ENCODE measurements at regions not wholly inside any gene's neighbourhood (a gene's known extent, or its start where the extent isn't known, plus 50 kb on each side); places are given as distances from the start of the nearest gene placed in this dataset.
A peak's percentile ranks its signal among the peaks of the same experiment; 100 is the strongest.

DNA sequence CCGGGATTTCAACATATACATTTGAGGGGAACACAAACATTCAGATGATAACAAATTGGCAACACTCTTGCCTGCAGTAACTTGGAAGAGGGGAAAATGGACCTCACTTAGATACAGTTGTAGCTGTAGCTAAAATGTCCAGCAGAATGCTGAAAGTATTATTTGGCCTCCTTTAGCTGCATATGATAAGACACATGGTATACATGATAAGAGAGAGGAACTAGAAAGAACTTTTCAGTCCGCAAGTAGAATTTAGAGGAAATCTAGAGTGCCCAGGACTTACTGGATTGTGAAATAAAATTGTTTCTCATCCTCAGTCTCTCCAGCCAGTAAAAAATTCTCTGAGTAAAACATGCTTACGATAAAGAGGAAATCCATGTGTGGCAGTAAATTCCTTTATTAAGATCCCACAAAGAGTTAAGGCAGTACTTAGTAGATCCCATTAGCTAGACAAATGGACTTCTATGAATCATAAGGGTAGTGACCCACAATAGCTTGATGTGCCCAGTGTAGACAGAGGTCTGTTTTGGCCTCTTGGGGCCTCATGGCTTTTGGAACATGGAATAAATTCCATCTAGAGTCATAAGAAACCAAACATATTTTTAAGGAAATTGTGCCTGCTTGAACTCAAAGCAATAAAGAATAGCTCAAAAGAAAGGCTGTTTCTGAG is 87.9 kb upstream of the RBM24 start:
- Histone ChIP-seq H4K20me1 (replicated peaks; ENCODE audit: control insufficient read depth, insufficient read depth, low read length) (no peaks in the 10 kb centered on the region), H3K4me3 (no peak overlapping the region), H3K4me2 (ENCODE audit: insufficient read depth, low read length) (no peak overlapping the region), H3K9me1 (ENCODE audit: control insufficient read depth, insufficient read depth, low read length) (no peaks in the 10 kb centered on the region), H3K27ac (ENCODE audit: extremely low read depth, low read depth, low read length) (no peak overlapping the region), H3K9me3 (replicated peaks; ENCODE audit: control insufficient read depth, insufficient read depth, low read depth, low read length) (no peaks in the 10 kb centered on the region), H3K9ac (ENCODE audit: insufficient read depth in 1 of 2, low read depth in 2 of 2, low read length in 2 of 2) (no peak overlapping the region), H3K27me3 (ENCODE audit: control insufficient read depth in 2 of 2, insufficient read depth in 2 of 2, low read length in 2 of 2) (peaks cover 0 to 4% of the 10 kb centered on the region in 2 experiments; a peak in 1 of 5 replicates), H3K4me1 (replicated peaks in 1 of 2; ENCODE audit: control insufficient read depth in 2 of 2, insufficient read depth in 2 of 2, low read length in 2 of 2) (no peaks in the 10 kb centered on the region), H2AFZ (ENCODE audit: low read depth, low read length) (no peak overlapping the region), H3K79me2 (ENCODE audit: control insufficient read depth, insufficient read depth, low read length) (no peaks in the 10 kb centered on the region), H3K36me3 (ENCODE audit: control insufficient read depth, insufficient read depth, low read length) (no peaks in the 10 kb centered on the region)
- no peak for ATAC-seq
- CTCF ChIA-PET (ENCODE audit: low intra/inter-chr PET ratio): no interaction called here
- in situ Hi-C loops (cut with MboI) (no loop called here), intact Hi-C loops (cut with micrococcal nuclease) (no loop called here)
- FAIRE-seq: no peak
- DNase-seq (ENCODE audit: extremely low read depth in 1 of 4, low spot score in 3 of 4): no peak
- no TSS peak for BruUV-seq (replicated peaks)
- POLR2A ChIA-PET: no interaction called here
- TF ChIP-seq, protein P1, sequence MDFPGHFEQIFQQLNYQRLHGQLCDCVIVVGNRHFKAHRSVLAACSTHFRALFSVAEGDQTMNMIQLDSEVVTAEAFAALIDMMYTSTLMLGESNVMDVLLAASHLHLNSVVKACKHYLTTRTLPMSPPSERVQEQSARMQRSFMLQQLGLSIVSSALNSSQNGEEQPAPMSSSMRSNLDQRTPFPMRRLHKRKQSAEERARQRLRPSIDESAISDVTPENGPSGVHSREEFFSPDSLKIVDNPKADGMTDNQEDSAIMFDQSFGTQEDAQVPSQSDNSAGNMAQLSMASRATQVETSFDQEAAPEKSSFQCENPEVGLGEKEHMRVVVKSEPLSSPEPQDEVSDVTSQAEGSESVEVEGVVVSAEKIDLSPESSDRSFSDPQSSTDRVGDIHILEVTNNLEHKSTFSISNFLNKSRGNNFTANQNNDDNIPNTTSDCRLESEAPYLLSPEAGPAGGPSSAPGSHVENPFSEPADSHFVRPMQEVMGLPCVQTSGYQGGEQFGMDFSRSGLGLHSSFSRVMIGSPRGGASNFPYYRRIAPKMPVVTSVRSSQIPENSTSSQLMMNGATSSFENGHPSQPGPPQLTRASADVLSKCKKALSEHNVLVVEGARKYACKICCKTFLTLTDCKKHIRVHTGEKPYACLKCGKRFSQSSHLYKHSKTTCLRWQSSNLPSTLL (IDR thresholded peaks at IDR 0.05): no peak
- no peak for TF ChIP-seq MTA1 (IDR thresholded peaks at IDR 0.05; ENCODE audit: borderline replicate concordance)
- TF ChIP-seq CREBBP (IDR thresholded peaks at IDR 0.05; ENCODE audit: low read depth, low read length): no peak
- TF ChIP-seq CHD2 (IDR thresholded peaks at IDR 0.05; ENCODE audit: low read depth, low read length): no peak
- TF ChIP-seq RBM22 (IDR thresholded peaks at IDR 0.05; ENCODE audit: low read depth, low read length, poor library complexity, severe bottlenecking): no peak
- TF ChIP-seq CEBPB (tag; IDR thresholded peaks at IDR 0.05): peak; percentile 30; the same call in 1 of the 2 replicates
- TF ChIP-seq, protein P2, sequence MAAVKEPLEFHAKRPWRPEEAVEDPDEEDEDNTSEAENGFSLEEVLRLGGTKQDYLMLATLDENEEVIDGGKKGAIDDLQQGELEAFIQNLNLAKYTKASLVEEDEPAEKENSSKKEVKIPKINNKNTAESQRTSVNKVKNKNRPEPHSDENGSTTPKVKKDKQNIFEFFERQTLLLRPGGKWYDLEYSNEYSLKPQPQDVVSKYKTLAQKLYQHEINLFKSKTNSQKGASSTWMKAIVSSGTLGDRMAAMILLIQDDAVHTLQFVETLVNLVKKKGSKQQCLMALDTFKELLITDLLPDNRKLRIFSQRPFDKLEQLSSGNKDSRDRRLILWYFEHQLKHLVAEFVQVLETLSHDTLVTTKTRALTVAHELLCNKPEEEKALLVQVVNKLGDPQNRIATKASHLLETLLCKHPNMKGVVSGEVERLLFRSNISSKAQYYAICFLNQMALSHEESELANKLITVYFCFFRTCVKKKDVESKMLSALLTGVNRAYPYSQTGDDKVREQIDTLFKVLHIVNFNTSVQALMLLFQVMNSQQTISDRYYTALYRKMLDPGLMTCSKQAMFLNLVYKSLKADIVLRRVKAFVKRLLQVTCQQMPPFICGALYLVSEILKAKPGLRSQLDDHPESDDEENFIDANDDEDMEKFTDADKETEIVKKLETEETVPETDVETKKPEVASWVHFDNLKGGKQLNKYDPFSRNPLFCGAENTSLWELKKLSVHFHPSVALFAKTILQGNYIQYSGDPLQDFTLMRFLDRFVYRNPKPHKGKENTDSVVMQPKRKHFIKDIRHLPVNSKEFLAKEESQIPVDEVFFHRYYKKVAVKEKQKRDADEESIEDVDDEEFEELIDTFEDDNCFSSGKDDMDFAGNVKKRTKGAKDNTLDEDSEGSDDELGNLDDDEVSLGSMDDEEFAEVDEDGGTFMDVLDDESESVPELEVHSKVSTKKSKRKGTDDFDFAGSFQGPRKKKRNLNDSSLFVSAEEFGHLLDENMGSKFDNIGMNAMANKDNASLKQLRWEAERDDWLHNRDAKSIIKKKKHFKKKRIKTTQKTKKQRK (IDR thresholded peaks at IDR 0.05; ENCODE audit: borderline replicate concordance, low read depth, low read length): no peak
- TF ChIP-seq, protein P3, sequence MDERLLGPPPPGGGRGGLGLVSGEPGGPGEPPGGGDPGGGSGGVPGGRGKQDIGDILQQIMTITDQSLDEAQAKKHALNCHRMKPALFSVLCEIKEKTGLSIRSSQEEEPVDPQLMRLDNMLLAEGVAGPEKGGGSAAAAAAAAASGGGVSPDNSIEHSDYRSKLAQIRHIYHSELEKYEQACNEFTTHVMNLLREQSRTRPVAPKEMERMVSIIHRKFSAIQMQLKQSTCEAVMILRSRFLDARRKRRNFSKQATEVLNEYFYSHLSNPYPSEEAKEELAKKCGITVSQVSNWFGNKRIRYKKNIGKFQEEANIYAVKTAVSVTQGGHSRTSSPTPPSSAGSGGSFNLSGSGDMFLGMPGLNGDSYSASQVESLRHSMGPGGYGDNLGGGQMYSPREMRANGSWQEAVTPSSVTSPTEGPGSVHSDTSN (CRISPR knock-in tag; IDR thresholded peaks at IDR 0.05; ENCODE audit: low read depth): no peak
- TF ChIP-seq, protein P3 (tag; conservative IDR thresholded peaks at IDR 0.05; ENCODE audit: low read depth): no peak
- TF ChIP-seq NRF1 (conservative IDR thresholded peaks at IDR 0.05 in 1 of 2, IDR thresholded peaks at IDR 0.05 in 1 of 2): no peak
- no peak for TF ChIP-seq EGR1 (conservative IDR thresholded peaks at IDR 0.05)
- TF ChIP-seq ARID1B (IDR thresholded peaks at IDR 0.05): 0 out of 2 replicates have a peak, but pooled peaks have one; percentile 10
- TF ChIP-seq RBM15 (IDR thresholded peaks at IDR 0.05; ENCODE audit: insufficient read depth, low read length): no peak
- no peak for TF ChIP-seq ZC3H11A (IDR thresholded peaks at IDR 0.05; ENCODE audit: low read depth, low read length)
- TF ChIP-seq NR2F6 (CRISPR knock-in tag; IDR thresholded peaks at IDR 0.05): no peak
- TF ChIP-seq ILF3 (IDR thresholded peaks at IDR 0.05; ENCODE audit: borderline replicate concordance): no peak
- WGBS (ENCODE audit: insufficient coverage, low coverage, missing lambda C conversion rate): 0% methylated on average over 3 of the region's 3 CpGs
